ENCODE measurements at regions not wholly inside any gene's neighbourhood (a gene's known extent, or its start where the extent isn't known, plus 50 kb on each side); places are given as distances from the start of the nearest gene placed in this dataset.

DNA sequence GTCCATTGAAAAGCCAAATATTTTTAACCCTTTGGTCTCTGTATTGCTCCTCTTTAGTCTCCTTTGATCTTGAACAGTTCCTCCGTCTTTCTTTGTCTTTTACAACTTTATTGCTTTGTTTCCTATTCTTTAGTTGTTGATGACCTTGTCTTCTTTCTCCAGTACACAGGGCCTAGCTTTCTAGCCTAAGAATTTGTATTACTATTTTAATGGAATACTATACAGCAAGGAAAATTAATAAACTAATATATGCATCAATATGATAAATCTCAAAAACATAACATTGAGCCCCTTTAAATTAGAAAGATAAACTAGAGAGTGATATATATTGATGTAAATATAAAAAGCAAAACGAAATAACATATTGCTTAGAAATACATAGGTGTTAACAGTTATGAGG is 88.7 kb downstream of the NR1D2 start:
- ATAC-seq (no peak), DNase-seq (no peak)
- Histone ChIP-seq H3K36me3 (no peaks in the 10 kb centered on the region), H3K4me3 (no peak overlapping the region), H3K27me3 (no peaks in the 10 kb centered on the region), H3K27ac (no peak overlapping the region), H3K4me1 (no peaks in the 10 kb centered on the region), H3K9me3 (peaks cover 0 to 25% (median 2%) of the 10 kb centered on the region in 12 donors)
- WGBS, 4 donors = 72 to 80% (median 76%) methylated on average over 2 of the region's 2 CpGs
- intact Hi-C loops (cut with DNase I) = no loop called here
- no peak for TF ChIP-seq POLR2A (IDR thresholded peaks at IDR 0.05)
- TF ChIP-seq, protein P1, sequence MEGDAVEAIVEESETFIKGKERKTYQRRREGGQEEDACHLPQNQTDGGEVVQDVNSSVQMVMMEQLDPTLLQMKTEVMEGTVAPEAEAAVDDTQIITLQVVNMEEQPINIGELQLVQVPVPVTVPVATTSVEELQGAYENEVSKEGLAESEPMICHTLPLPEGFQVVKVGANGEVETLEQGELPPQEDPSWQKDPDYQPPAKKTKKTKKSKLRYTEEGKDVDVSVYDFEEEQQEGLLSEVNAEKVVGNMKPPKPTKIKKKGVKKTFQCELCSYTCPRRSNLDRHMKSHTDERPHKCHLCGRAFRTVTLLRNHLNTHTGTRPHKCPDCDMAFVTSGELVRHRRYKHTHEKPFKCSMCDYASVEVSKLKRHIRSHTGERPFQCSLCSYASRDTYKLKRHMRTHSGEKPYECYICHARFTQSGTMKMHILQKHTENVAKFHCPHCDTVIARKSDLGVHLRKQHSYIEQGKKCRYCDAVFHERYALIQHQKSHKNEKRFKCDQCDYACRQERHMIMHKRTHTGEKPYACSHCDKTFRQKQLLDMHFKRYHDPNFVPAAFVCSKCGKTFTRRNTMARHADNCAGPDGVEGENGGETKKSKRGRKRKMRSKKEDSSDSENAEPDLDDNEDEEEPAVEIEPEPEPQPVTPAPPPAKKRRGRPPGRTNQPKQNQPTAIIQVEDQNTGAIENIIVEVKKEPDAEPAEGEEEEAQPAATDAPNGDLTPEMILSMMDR (IDR thresholded peaks at IDR 0.05) = no peak

DNA sequence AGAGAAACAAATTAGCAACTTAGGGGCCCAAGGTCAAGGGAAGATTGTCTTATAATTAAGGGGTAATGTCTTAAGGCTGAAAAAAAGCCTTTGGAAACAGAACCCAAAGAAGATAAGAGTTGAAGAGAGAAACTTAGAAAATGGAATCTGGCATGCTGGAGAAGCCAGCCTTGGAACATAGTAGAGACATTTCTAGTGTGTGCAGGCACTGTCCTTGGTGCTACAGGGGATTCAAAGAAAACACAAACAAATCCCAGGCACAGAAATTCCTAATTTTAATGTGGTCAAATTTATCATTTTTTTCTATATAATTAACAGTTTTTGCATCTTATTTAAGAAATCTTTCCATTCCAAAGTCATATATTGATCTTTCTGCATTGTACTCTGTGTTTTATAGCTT is 89.4 kb downstream of the NR1D2 start:
- DNase-seq (no peak), ATAC-seq (no peak)
- Histone ChIP-seq H3K27me3 (no peaks in the 10 kb centered on the region), H3K4me1 (no peaks in the 10 kb centered on the region), H3K27ac (no peak overlapping the region), H3K9me3 (peaks cover 0 to 25% (median 2%) of the 10 kb centered on the region in 12 donors), H3K36me3 (no peaks in the 10 kb centered on the region), H3K4me3 (no peak overlapping the region)
- intact Hi-C loops (cut with DNase I) = no loop called here
- TF ChIP-seq POLR2A (IDR thresholded peaks at IDR 0.05) = no peak
- TF ChIP-seq, protein P1 (IDR thresholded peaks at IDR 0.05) = no peak

DNA sequence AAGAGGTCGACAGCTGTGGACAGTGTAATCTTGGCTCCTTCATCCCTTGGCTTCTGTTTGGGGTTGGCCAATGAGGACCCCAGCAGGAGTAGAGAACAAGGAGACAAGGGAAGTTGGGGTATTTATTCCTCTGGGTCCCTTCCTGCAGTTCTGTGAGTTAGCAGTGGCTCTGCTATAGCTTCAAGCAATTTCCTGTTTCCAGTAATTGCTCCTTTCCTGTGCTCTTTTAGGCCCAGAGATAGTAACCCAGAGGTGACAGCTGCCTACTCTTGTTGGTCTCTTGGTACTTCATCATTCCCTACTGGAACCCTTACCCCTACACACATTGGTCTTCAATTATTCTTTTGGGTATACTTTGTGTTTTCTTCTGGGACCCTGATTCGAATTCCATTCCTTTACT is 92.9 kb downstream of the NR1D2 start:
- DNase-seq (no peak), ATAC-seq (no peak)
- TF ChIP-seq, protein P1 (IDR thresholded peaks at IDR 0.05) = no peak
- TF ChIP-seq POLR2A (IDR thresholded peaks at IDR 0.05) = no peak
- H3K27me3 ChIP-seq = no peaks in the 10 kb centered on the region
- H3K4me1 ChIP-seq = peaks cover 0 to 18% (median 10%) of the 10 kb centered on the region in 12 donors
- 82 to 94% (median 88%) methylated on average over 2 of the region's 2 CpGs for WGBS, 4 donors
- no peak overlapping the region for H3K27ac ChIP-seq
- intact Hi-C loops (cut with DNase I) = no loop called here
- no peaks in the 10 kb centered on the region for H3K36me3 ChIP-seq
- H3K4me3 ChIP-seq = no peak overlapping the region
- H3K9me3 ChIP-seq = peaks cover 0 to 13% (median 0%) of the 10 kb centered on the region in 12 donors

DNA sequence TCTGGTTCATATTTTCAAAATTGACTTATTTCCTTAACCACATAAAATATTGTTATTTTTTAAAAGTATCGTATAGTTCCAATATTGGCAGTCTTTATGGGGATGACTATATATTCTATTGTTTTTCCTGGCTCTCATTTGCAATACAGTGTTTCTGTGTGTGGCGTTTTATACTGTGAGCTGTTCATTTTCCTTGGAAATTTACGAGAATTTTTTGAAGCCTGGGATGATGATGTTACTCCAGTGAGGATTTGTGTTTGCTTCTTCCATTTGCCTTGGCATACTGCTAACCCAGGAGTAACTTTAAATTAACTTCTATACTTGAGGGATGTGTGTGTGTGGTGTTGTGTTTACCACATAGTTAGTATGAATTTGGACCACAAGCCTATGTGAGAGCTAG is 95.2 kb downstream of the NR1D2 start:
- H3K9me3 ChIP-seq = no peaks in the 10 kb centered on the region
- H3K4me1 ChIP-seq = peaks cover 0 to 22% (median 15%) of the 10 kb centered on the region in 12 donors
- H3K36me3 ChIP-seq = no peaks in the 10 kb centered on the region
- intact Hi-C loops (cut with DNase I) = no loop called here
- no peaks in the 10 kb centered on the region for H3K27me3 ChIP-seq
- TF ChIP-seq POLR2A (IDR thresholded peaks at IDR 0.05) = no peak
- TF ChIP-seq, protein P1 (IDR thresholded peaks at IDR 0.05) = no peak
- 88 to 96% (median 95%) methylated on average over 3 of the region's 3 CpGs for WGBS, 4 donors
- H3K4me3 ChIP-seq = no peak overlapping the region
- no peak overlapping the region for H3K27ac ChIP-seq
- ATAC-seq (no peak), DNase-seq (no peak)
